ENCODE measurements at regions not wholly inside any gene's neighbourhood (a gene's known extent, or its start where the extent isn't known, plus 50 kb on each side); places are given as distances from the start of the nearest gene placed in this dataset.

DNA sequence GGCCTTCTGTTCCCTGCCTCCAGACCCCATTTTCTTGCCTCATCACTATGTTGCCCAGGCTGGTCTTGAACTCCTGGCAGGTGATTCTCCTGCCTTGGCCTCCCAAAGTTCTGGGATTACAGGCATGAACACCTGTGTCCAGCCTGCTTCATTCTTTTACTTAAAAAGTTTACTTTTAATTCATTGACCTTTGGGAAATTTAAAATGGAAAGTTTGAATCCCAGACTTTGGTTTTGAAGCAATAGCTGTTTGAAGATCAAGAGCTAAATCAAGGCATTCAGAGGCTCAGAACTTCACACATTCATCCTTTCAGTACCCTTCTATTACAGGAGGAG lies 79.3 kb upstream of the SESTD1 start:
- intact Hi-C loops (cut with micrococcal nuclease) (no loop called here), in situ Hi-C loops (cut with MboI) (no loop called here)
- TF ChIP-seq POLR2AphosphoS5 (IDR thresholded peaks at IDR 0.05; ENCODE audit: control insufficient read depth, insufficient read depth, low read depth, low read length) (no peak), UBTF (IDR thresholded peaks at IDR 0.05; ENCODE audit: borderline replicate concordance in 1 of 2, low read depth in 2 of 2, low read length in 2 of 2) (no peak), ZNF668 (CRISPR knock-in tag; IDR thresholded peaks at IDR 0.05) (no peak), BCOR (IDR thresholded peaks at IDR 0.05) (no peak), MAFK (IDR thresholded peaks at IDR 0.05; ENCODE audit: low read length) (no peak)
- H3K27ac ChIP-seq (ENCODE audit: extremely low read depth, low read depth, low read length): no peak overlapping the region
- ATAC-seq: no peak
- no peaks in the 10 kb centered on the region for H3K9me3 ChIP-seq (replicated peaks; ENCODE audit: control insufficient read depth, insufficient read depth, low read depth, low read length)
- no peaks in the 10 kb centered on the region for H4K20me1 ChIP-seq (replicated peaks; ENCODE audit: control insufficient read depth, insufficient read depth, low read length)
- no peaks in the 10 kb centered on the region for H3K9me1 ChIP-seq (ENCODE audit: control insufficient read depth, insufficient read depth, low read length)
- no peak overlapping the region for H3K9ac ChIP-seq (ENCODE audit: insufficient read depth in 1 of 2, low read depth in 2 of 2, low read length in 2 of 2)
- no peak for DNase-seq (ENCODE audit: extremely low read depth in 1 of 4, low spot score in 3 of 4)
- H3K4me2 ChIP-seq (ENCODE audit: insufficient read depth, low read length): no peak overlapping the region
- H2AFZ ChIP-seq (ENCODE audit: low read depth, low read length): no peak overlapping the region
- H3K79me2 ChIP-seq (ENCODE audit: control insufficient read depth, insufficient read depth, low read length): no peaks in the 10 kb centered on the region
- no peak overlapping the region for H3K4me3 ChIP-seq
- BruUV-seq (replicated peaks): no TSS peak
- H3K36me3 ChIP-seq (ENCODE audit: control insufficient read depth, insufficient read depth, low read length): no peaks in the 10 kb centered on the region
- POLR2A ChIA-PET: interaction anchor here (1.3 kb wide), 1 partner anchor 14 kb away, joined by 3 read pairs; no protein-coding TSS in a partner anchor
- no peaks in the 10 kb centered on the region for H3K4me1 ChIP-seq (replicated peaks in 1 of 2; ENCODE audit: control insufficient read depth in 2 of 2, insufficient read depth in 2 of 2, low read length in 2 of 2)
- no peaks in the 10 kb centered on the region for H3K27me3 ChIP-seq (ENCODE audit: control insufficient read depth in 2 of 2, insufficient read depth in 2 of 2, low read length in 2 of 2)
- FAIRE-seq: no peak
- CTCF ChIA-PET (ENCODE audit: low intra/inter-chr PET ratio): no interaction called here

Data from K562 (cell line).